Body of pancreas (tissue), 4 donors: ENCODE measurements at regions not wholly inside any gene's neighbourhood (a gene's known extent, or its start where the extent isn't known, plus 50 kb on each side); places are given as distances from the start of the nearest gene placed in this dataset.
A peak's percentile ranks its signal among the peaks of the same experiment; 100 is the strongest.

Experiments used
- ATAC-seq: fragments of 150-250 bp; one replicate; pipeline ENCODE4 v1.9.1; 2016
- DNase-seq, 4 donors: peaks; one replicate each; pipeline ENCODE4 v3.0.0-alpha.2; 2019
- H3K27ac ChIP-seq, 4 donors: fragments of 200-600 bp; sonication (generic); 1 replicate in 3 of 4; 2 replicates in 1 of 4; pipeline versions ENCODE4 v1.5.1 to v1.6.1; 2016 to 2019; ENCODE audit warnings: mild to moderate bottlenecking in 1 of 4, mixed read lengths in 1 of 4, moderate library complexity in 1 of 4
- H3K27me3 ChIP-seq, 2 donors: fragments of 200-600 bp; sonication (generic); one replicate each; pipeline ENCODE4 v1.6.0; 2016; ENCODE audit warnings: mild to moderate bottlenecking in 1 of 2
- H3K36me3 ChIP-seq, 2 donors: fragments of 200-600 bp; sonication (generic); replicated peaks in 1 of 2; 2 replicates each; pipeline ENCODE4 v1.5.1; 2016; ENCODE audit warnings: low read depth in 2 of 2; ENCODE audit not compliant: insufficient read depth in 1 of 2
- H3K4me1 ChIP-seq: fragments of 200-600 bp; sonication (generic); one replicate; pipeline ENCODE4 v1.6.0; 2016
- H3K4me3 ChIP-seq, 2 donors: fragments of 200-600 bp; sonication (generic); 1 replicate in 1 of 2; 2 replicates in 1 of 2; pipeline ENCODE4 v1.5.1; 2016 to 2019
- H3K9me3 ChIP-seq, 3 donors: fragments of 200-600 bp; sonication (generic); 1 replicate in 2 of 3; 2 replicates in 1 of 3; pipeline ENCODE4 v1.5.1; 2016
- CTCF ChIP-seq, 7 experiments: fragments of 450-650 bp in 4 of 7; fragments of 200-600 bp in 3 of 7; sonication (generic) in 3 of 7; IDR thresholded peaks; one replicate each; pipeline ENCODE4 v1.5.1; 2016 to 2019; ENCODE audit warnings: antibody characterized with exemption in 7 of 7
- POLR2A ChIP-seq, 3 donors: fragments of 450-650 bp; IDR thresholded peaks; one replicate each; pipeline ENCODE4 v1.6.1; 2016; ENCODE audit warnings: antibody characterized with exemption in 3 of 3, mild to moderate bottlenecking in 2 of 3
- WGBS, 2 donors: methylation state at CpG; one replicate each; pipeline ENCODE4 v1.1.5; 2017; 5-methylcytosine and 5-hydroxymethylcytosine counted together
- intact Hi-C: fragments of 100-400 bp; cut with DNase I; formaldehyde crosslinking; loops from one replicate; pipeline ENCODE4 v1.15.1; 2023

DNA sequence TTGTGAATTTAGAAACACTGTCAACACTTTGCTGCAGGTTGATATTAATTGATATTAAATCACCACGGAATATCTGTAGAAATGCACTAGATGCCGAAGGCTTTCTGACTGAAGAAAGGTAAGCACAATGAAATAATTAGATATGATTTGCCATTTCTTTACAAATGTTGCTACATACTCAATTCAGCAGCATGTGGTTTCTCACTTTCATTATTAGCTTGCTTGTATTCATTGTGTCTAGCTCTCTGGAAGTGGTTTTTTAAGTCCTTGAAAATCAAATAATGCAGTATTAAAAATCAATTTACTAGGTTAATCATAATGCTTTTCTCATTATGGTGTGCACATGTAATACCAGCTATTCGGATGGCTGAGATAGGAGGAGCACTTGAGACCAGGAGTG is 231.3 kb upstream of the MARCKS start:
- Histone ChIP-seq H3K36me3 (no peaks in the 10 kb centered on the region), H3K4me1 (peaks cover 13% of the 10 kb centered on the region), H3K27ac (no peak overlapping the region), H3K9me3 (no peaks in the 10 kb centered on the region), H3K27me3 (no peaks in the 10 kb centered on the region), H3K4me3 (no peak overlapping the region)
- TF ChIP-seq CTCF (IDR thresholded peaks at IDR 0.05), result no peak
- TF ChIP-seq POLR2A (IDR thresholded peaks at IDR 0.05), result no peak
- intact Hi-C loops, result no loop called here
- ATAC-seq (no peak), DNase-seq (no peak)
- WGBS, 2 donors, result 68 to 79% methylated on average over 3 of the region's 3 CpGs

DNA sequence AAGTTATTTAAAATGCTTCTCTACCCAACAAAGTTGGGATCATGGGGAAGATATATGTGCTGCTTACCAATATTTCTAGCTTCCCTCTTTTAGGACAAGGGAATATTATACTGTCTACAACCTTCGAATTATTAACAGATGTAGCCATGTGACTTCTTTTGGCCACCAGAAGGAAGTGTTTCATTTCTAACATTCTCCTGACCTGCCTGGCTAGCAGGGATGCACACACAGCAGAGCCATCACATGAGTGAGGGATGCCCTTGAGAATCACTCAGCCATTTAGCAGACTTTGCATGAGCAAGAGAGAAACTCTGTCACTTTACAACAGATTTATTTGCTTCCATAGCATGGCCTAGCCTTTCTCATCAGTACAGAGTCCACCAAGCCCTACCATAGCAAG is 230.7 kb upstream of the MARCKS start:
- Histone ChIP-seq H3K36me3 (no peaks in the 10 kb centered on the region), H3K27me3 (no peaks in the 10 kb centered on the region), H3K4me1 (peaks cover 19% of the 10 kb centered on the region), H3K27ac (no peak overlapping the region), H3K9me3 (no peaks in the 10 kb centered on the region), H3K4me3 (no peak overlapping the region)
- DNase-seq, result no peak
- TF ChIP-seq CTCF (IDR thresholded peaks at IDR 0.05) (no peak), POLR2A (IDR thresholded peaks at IDR 0.05) (no peak)
- ATAC-seq, result no peak
- 79 to 85% methylated on average over 1 of the region's 1 CpG for WGBS, 2 donors
- intact Hi-C loops, result no loop called here

- Histone ChIP-seq H3K4me3 (no peak overlapping the region), H3K4me1 (peaks cover 28% of the 10 kb centered on the region), H3K27me3 (no peaks in the 10 kb centered on the region), H3K36me3 (no peaks in the 10 kb centered on the region), H3K27ac (no peak overlapping the region), H3K9me3 (no peaks in the 10 kb centered on the region)
- no peak for ATAC-seq
- intact Hi-C loops, result no loop called here
- DNase-seq, result no peak
- no peak for TF ChIP-seq POLR2A (IDR thresholded peaks at IDR 0.05)
- no peak for TF ChIP-seq CTCF (IDR thresholded peaks at IDR 0.05)
- whole genome bisulfite sequencing, 2 donors, result 89 to 91% methylated on average over 2 of the region's 2 CpGs
Observed at GRCh38 chr6:113627480-113627879, 229.7 kb upstream of the MARCKS start.

- Histone ChIP-seq H3K27ac (no peak overlapping the region), H3K36me3 (no peaks in the 10 kb centered on the region), H3K9me3 (no peaks in the 10 kb centered on the region), H3K4me1 (peaks cover 37% of the 10 kb centered on the region), H3K27me3 (no peaks in the 10 kb centered on the region), H3K4me3 (no peak overlapping the region)
- no peak for DNase-seq
- intact Hi-C loops, result no loop called here
- TF ChIP-seq CTCF (IDR thresholded peaks at IDR 0.05), result no peak
- no peak for TF ChIP-seq POLR2A (IDR thresholded peaks at IDR 0.05)
- ATAC-seq, result no peak
Observed at GRCh38 chr6:113629256-113629655, 227.9 kb upstream of the MARCKS start.

DNA sequence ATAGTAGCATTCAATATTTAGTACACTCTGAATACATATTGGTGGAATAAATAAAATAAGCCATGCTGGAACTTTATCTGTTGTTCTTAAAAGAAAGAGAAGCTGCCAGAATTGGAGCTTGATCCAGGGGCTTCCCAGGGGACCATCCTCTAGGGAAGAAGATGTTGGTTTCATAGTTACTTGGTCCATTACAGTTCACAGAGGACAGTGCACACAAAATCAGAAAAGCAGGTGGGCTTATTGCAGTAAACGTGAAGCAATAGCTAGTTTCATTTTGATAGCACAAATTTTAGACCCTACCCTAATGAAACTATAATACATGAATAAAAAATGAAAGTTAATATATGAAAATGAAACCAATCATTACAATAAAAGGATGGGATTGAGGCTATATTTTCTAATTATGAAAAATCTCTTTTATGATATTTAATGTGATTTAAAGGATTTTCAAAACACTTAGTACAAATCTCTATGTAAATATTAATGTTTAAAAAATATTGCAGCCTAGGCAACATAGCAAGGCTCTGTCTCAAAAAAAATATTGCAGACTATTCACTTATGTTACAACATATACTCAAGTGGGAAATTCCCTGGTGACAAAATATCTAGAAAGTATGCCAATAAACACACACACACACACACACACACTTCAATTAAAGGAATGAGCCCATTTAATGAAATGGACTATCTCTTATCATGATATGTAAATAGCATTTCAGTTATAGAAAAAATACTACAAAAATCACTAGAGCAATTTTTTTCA is 227.0 kb upstream of the MARCKS start:
- DNase-seq (no peak), ATAC-seq (no peak)
- Histone ChIP-seq H3K4me1 (peaks cover 46% of the 10 kb centered on the region), H3K36me3 (no peaks in the 10 kb centered on the region), H3K27ac (peak overlapping the region in 2 of 4 donors; percentile 87 to 92), H3K4me3 (no peak overlapping the region), H3K27me3 (no peaks in the 10 kb centered on the region), H3K9me3 (no peaks in the 10 kb centered on the region)
- TF ChIP-seq CTCF (IDR thresholded peaks at IDR 0.05) (no peak), POLR2A (IDR thresholded peaks at IDR 0.05) (no peak)
- intact Hi-C loops, result no loop called here
- WGBS, 2 donors, result 79 to 91% methylated on average over 1 of the region's 1 CpG
